A549 (cell line): ENCODE measurements at regions not wholly inside any gene's neighbourhood (a gene's known extent, or its start where the extent isn't known, plus 50 kb on each side); places are given as distances from the start of the nearest gene placed in this dataset.

Source experiments
- ATAC-seq, 2 experiments: fragments of 200-7000 bp in 1 of 2; fragments of >200 bp in 1 of 2; cut with Nextera tagmentation in 1 of 2; cut with Tn5 transposase in 1 of 2; 3 replicates each; pipeline versions ENCODE4 v1.8.0 to v1.9.1; 2018 to 2020; ENCODE audit warnings: mild to moderate bottlenecking in 1 of 2, moderate library complexity in 1 of 2
- CTCF ChIA-PET: fragments of 300-600 bp; sonication (Branson Sonifier 250); formaldehyde crosslinking; extraction: SDS; loops from one replicate; lab custom pipeline; 2021; ENCODE audit warnings: antibody characterized with exemption, inconsistent platforms; lab: Yijun Ruan, JAX
- POLR2A ChIA-PET: fragments of 350-600 bp; formaldehyde crosslinking; extraction: SDS; loops from one replicate; lab custom pipeline; 2021; ENCODE audit warnings: antibody characterized with exemption, inconsistent platforms; lab: Yijun Ruan, JAX
- DNase-seq, 2 experiments: peaks; one replicate each; pipeline versions ENCODE4 v3.0.0 to v3.0.0-alpha.2; 2011 to 2016; ENCODE audit warnings: low read depth in 1 of 2, low spot score in 1 of 2
- FAIRE-seq: peaks from 2 replicates; lab custom pipeline; 2011; peaks lifted over from hg19 to GRCh38; lab: Jason Lieb, UNC
- H3K27ac ChIP-seq, 2 experiments: fragments of >200 bp; sonication (Bioruptor Twin); formaldehyde crosslinking; 3 replicates each; pipeline ENCODE4 v1.5.1; 2016 to 2017
- H3K4me1 ChIP-seq: fragments of >200 bp; sonication (Bioruptor Twin); formaldehyde crosslinking; 3 replicates; pipeline ENCODE4 v1.6.1; 2016
- H3K4me2 ChIP-seq: fragments of >200 bp; sonication (Bioruptor Twin); formaldehyde crosslinking; 3 replicates; pipeline ENCODE4 v1.6.1; 2016
- H3K4me3 ChIP-seq: fragments of >200 bp; sonication (Bioruptor Twin); formaldehyde crosslinking; 3 replicates; pipeline ENCODE4 v1.5.1; 2016
- H3K9me3 ChIP-seq: fragments of >200 bp; sonication (Bioruptor Twin); formaldehyde crosslinking; 3 replicates; pipeline ENCODE4 v1.6.1; 2016
- ATOH8 ChIP-seq: fragments of 250-450 bp; sonication (Bioruptor Pico); IDR thresholded peaks from 2 replicates; pipeline ENCODE4 v1.5.0; 2020; ENCODE audit warnings: low read depth, mild to moderate bottlenecking, moderate library complexity
- BHLHE40 ChIP-seq: IDR thresholded peaks from 2 replicates; pipeline ENCODE4 v1.6.1; 2012; ENCODE audit warnings: low read depth, low read length, inconsistent platforms
- CBX2 ChIP-seq: fragments of 200-600 bp; sonication (generic); IDR thresholded peaks from 2 replicates; pipeline ENCODE4 v1.6.1; 2016; ENCODE audit warnings: low read depth, mild to moderate bottlenecking, borderline replicate concordance
- E2F6 ChIP-seq: IDR thresholded peaks from 2 replicates; pipeline ENCODE4 v1.6.1; 2012; ENCODE audit warnings: low read depth, borderline replicate concordance
- FOSB ChIP-seq: fragments of 250-450 bp; sonication (Bioruptor Pico); IDR thresholded peaks from 2 replicates; pipeline ENCODE4 v1.5.0; 2020; ENCODE audit warnings: mild to moderate bottlenecking, moderate library complexity
- FOSL2 ChIP-seq, 2 experiments: fragments of 450-650 bp in 1 of 2; fragments of >200 bp in 1 of 2; sonication (Bioruptor Twin) in 1 of 2; formaldehyde crosslinking; IDR thresholded peaks; 2 replicates each; pipeline versions ENCODE4 v1.5.0 to v1.6.1; 2016 to 2020; ENCODE audit warnings: mild to moderate bottlenecking in 1 of 2, moderate library complexity in 1 of 2
- HOXB13 ChIP-seq: fragments of 250-450 bp; sonication (Bioruptor Pico); IDR thresholded peaks from 2 replicates; pipeline ENCODE4 v1.5.0; 2020; ENCODE audit warnings: low read depth, mild to moderate bottlenecking, moderate library complexity
- HOXB5 ChIP-seq: fragments of 250-450 bp; sonication (Bioruptor Pico); IDR thresholded peaks from 2 replicates; pipeline ENCODE4 v1.5.0; 2020; ENCODE audit warnings: mild to moderate bottlenecking, moderate library complexity
- JUN ChIP-seq, 2 experiments: fragments of >200 bp; sonication (Bioruptor Twin); formaldehyde crosslinking; IDR thresholded peaks; 2 replicates in 1 of 2; 3 replicates in 1 of 2; pipeline ENCODE4 v1.6.1; 2016 to 2017
- JUNB ChIP-seq: fragments of >200 bp; sonication (Bioruptor Twin); formaldehyde crosslinking; IDR thresholded peaks from 2 replicates; pipeline ENCODE4 v1.6.1; 2016
- MAFK ChIP-seq: fragments of 450-650 bp; IDR thresholded peaks from 2 replicates; pipeline ENCODE4 v1.6.1; 2014; ENCODE audit not compliant: partially characterized antibody
- MAX ChIP-seq: IDR thresholded peaks from 2 replicates; pipeline ENCODE4 v1.6.1; 2012
- NFE2L2 ChIP-seq: fragments of 150-350 bp; conservative IDR thresholded peaks from 2 replicates; pipeline ENCODE4 v1.6.1; 2014; ENCODE audit warnings: low read length
- PBX3 ChIP-seq: IDR thresholded peaks from 2 replicates; pipeline ENCODE4 v1.6.1; 2012
- POLR2AphosphoS2 ChIP-seq: conservative IDR thresholded peaks from 2 replicates; pipeline ENCODE4 v1.6.1; 2012; ENCODE audit warnings: low read length, improper control_type of control experiment, inconsistent platforms
- RAD21 ChIP-seq, 2 experiments: fragments of >200 bp in 1 of 2; sonication (Bioruptor Twin) in 1 of 2; formaldehyde crosslinking in 1 of 2; IDR thresholded peaks in 1 of 2; conservative IDR thresholded peaks in 1 of 2; 2 replicates in 1 of 2; 3 replicates in 1 of 2; pipeline ENCODE4 v1.6.1; 2012 to 2018; ENCODE audit warnings: inconsistent platforms in 1 of 2
- REST ChIP-seq: fragments of 200-600 bp; sonication (generic); IDR thresholded peaks from 2 replicates; pipeline ENCODE4 v1.6.1; 2016; ENCODE audit warnings: antibody characterized with exemption, mild to moderate bottlenecking, moderate library complexity
- RFX5 ChIP-seq: fragments of 450-650 bp; IDR thresholded peaks from 2 replicates; pipeline ENCODE4 v1.7.1; 2014; ENCODE audit warnings: antibody characterized with exemption, mild to moderate bottlenecking, moderate library complexity
- RNF2 ChIP-seq: fragments of 200-600 bp; sonication (generic); IDR thresholded peaks from 2 replicates; pipeline ENCODE4 v1.6.1; 2016; ENCODE audit warnings: low read depth, mild to moderate bottlenecking, antibody characterized with exemption, moderate library complexity, borderline replicate concordance
- SMC3 ChIP-seq: fragments of >200 bp; sonication (Bioruptor Twin); formaldehyde crosslinking; IDR thresholded peaks from 3 replicates; pipeline ENCODE4 v1.6.1; 2018; ENCODE audit warnings: inconsistent platforms
- TFCP2L1 ChIP-seq: fragments of 250-450 bp; sonication (Bioruptor Pico); IDR thresholded peaks from 2 replicates; pipeline ENCODE4 v1.5.0; 2021; ENCODE audit warnings: mild to moderate bottlenecking
- ZFP36 ChIP-seq: fragments of 450-650 bp; IDR thresholded peaks from 2 replicates; pipeline ENCODE4 v1.6.1; 2014; ENCODE audit warnings: borderline replicate concordance; ENCODE audit not compliant: partially characterized antibody
- ZNF302 ChIP-seq: fragments of 250-450 bp; sonication (Bioruptor Pico); IDR thresholded peaks from 2 replicates; pipeline ENCODE4 v1.9.0; 2021; ENCODE audit warnings: inconsistent platforms, mild to moderate bottlenecking, moderate library complexity
- ZSCAN20 ChIP-seq: fragments of 250-450 bp; sonication (Bioruptor Pico); IDR thresholded peaks from 2 replicates; pipeline ENCODE4 v1.8.0; 2022; ENCODE audit warnings: mild to moderate bottlenecking, moderate library complexity
- WGBS: methylation state at CpG from one replicate; pipeline ENCODE4 v1.1.6; 2017; ENCODE audit errors: missing lambda C conversion rate; 5-methylcytosine and 5-hydroxymethylcytosine counted together

GRCh38 chr13:27704681-27705080 is 83.0 kb downstream of the POLR1D start:
- H3K27ac ChIP-seq: no peak overlapping the region
- no peak for ATAC-seq
- ChIA-PET POLR2A (no interaction called here), CTCF (no interaction called here)
- WGBS: 11% methylated on average over 2 of the region's 2 CpGs
- no peaks in the 10 kb centered on the region for H3K4me1 ChIP-seq
- H3K9me3 ChIP-seq: peaks cover 3% of the 10 kb centered on the region; the same call in 1 of the 3 replicates
- no peak for DNase-seq
- FAIRE-seq: no peak
- H3K4me2 ChIP-seq: no peak overlapping the region
- no peak for TF ChIP-seq FOSB (CRISPR knock-in tag)
- no peak for TF ChIP-seq ZNF302 (CRISPR knock-in tag)
- TF ChIP-seq FOSL2 (IDR thresholded peaks at IDR 0.05): no peak
- no peak for TF ChIP-seq FOSL2 (CRISPR knock-in tag; IDR thresholded peaks at IDR 0.05)
- no peak for TF ChIP-seq RNF2
- no peak for TF ChIP-seq RAD21 (conservative IDR thresholded peaks at IDR 0.05 in 1 of 2, IDR thresholded peaks at IDR 0.05 in 1 of 2)
- TF ChIP-seq NFE2L2: no peak
- TF ChIP-seq, all 56 proteins: peak for 0
- no peak overlapping the region for H3K4me3 ChIP-seq

GRCh38 chr13:27708325-27708724 is 84.0 kb upstream of the GSX1 start:
- no peak overlapping the region for H3K27ac ChIP-seq
- no peak overlapping the region for H3K4me2 ChIP-seq
- TF ChIP-seq ZSCAN20 (CRISPR knock-in tag): no peak
- TF ChIP-seq E2F6: no peak
- TF ChIP-seq ATOH8 (CRISPR knock-in tag): no peak
- TF ChIP-seq BHLHE40: no peak
- no peak for TF ChIP-seq RFX5
- no peak for TF ChIP-seq PBX3
- TF ChIP-seq POLR2AphosphoS2: no peak
- TF ChIP-seq JUNB: no peak
- no peak for TF ChIP-seq FOSL2 (IDR thresholded peaks at IDR 0.05)
- TF ChIP-seq FOSL2 (CRISPR knock-in tag; IDR thresholded peaks at IDR 0.05): no peak
- TF ChIP-seq NFE2L2: no peak
- TF ChIP-seq ZFP36: no peak
- TF ChIP-seq, all 56 proteins: peak for 0
- ATAC-seq (no peak), FAIRE-seq (no peak), DNase-seq (no peak)
- Histone ChIP-seq H3K4me3 (no peak overlapping the region), H3K4me1 (no peaks in the 10 kb centered on the region), H3K9me3 (peaks cover 3% of the 10 kb centered on the region; the same call in 1 of the 3 replicates)
- POLR2A ChIA-PET: interaction anchor here (0.6 kb wide), 1 partner anchor 88 kb away, joined by 3 read pairs; the partner anchor contains the start of gene LNX2
- CTCF ChIA-PET: interaction anchor here (1.3 to 1.6 kb wide), 2 partner anchors 14 to 118 kb away, joined by 4 to 5 read pairs; no protein-coding TSS in a partner anchor
- WGBS: 38% methylated on average over 9 of the region's 9 CpGs

- FAIRE-seq (no peak), DNase-seq (no peak), ATAC-seq (no peak)
- no peak overlapping the region for H3K27ac ChIP-seq
- TF ChIP-seq RFX5: no peak
- no peak for TF ChIP-seq TFCP2L1 (CRISPR knock-in tag)
- TF ChIP-seq MAX: no peak
- TF ChIP-seq RNF2: no peak
- no peak for TF ChIP-seq SMC3
- no peak for TF ChIP-seq HOXB5
- no peak for TF ChIP-seq JUNB
- no peak for TF ChIP-seq JUN (IDR thresholded peaks at IDR 0.05)
- TF ChIP-seq MAFK: no peak
- TF ChIP-seq REST: no peak
- TF ChIP-seq ZSCAN20 (CRISPR knock-in tag): no peak
- TF ChIP-seq CBX2: no peak
- no peak for TF ChIP-seq HOXB13 (CRISPR knock-in tag)
- 0% methylated on average over 1 of the region's 1 CpG for WGBS
- H3K4me1 ChIP-seq: no peaks in the 10 kb centered on the region
- H3K4me3 ChIP-seq: no peak overlapping the region
- CTCF ChIA-PET: interaction anchor here (0.6 to 1.6 kb wide), 3 partner anchors 19 to 176 kb away, joined by 3 to 5 read pairs (median 4); no protein-coding TSS in a partner anchor
- no peak overlapping the region for H3K4me2 ChIP-seq
- POLR2A ChIA-PET: no interaction called here
- H3K9me3 ChIP-seq: peaks cover 3% of the 10 kb centered on the region; the same call in 1 of the 3 replicates
Observed at GRCh38 chr13:27709779-27710178, 82.5 kb upstream of the GSX1 start.
